ENCODE measurements at regions not wholly inside any gene's neighbourhood (a gene's known extent, or its start where the extent isn't known, plus 50 kb on each side); places are given as distances from the start of the nearest gene placed in this dataset.

- Histone ChIP-seq H4K20me1 (ENCODE audit: insufficient read depth) (no peaks in the 10 kb centered on the region), H2AFZ (ENCODE audit: low read depth) (no peak overlapping the region), H3K4me1 (ENCODE audit: control insufficient read depth in 1 of 2, insufficient read depth in 2 of 2, low read depth in 1 of 2, low read length in 1 of 2) (no peaks in the 10 kb centered on the region), H3K79me2 (ENCODE audit: insufficient read depth) (no peaks in the 10 kb centered on the region), H3K9me2 (no peaks in the 10 kb centered on the region; the same call in 1 of the 2 replicates), H3K36me3 (replicated peaks in 1 of 2; ENCODE audit: control insufficient read depth in 1 of 2, insufficient read depth in 2 of 2, low read length in 1 of 2) (no peaks in the 10 kb centered on the region), H3K27me3 (ENCODE audit: insufficient read depth) (no peaks in the 10 kb centered on the region), H3K27ac (ENCODE audit: low read depth in 2 of 2, low read length in 1 of 2) (no peak overlapping the region), H3K9me3 (no peaks in the 10 kb centered on the region), H3K9ac (no peak overlapping the region), H3K4me3 (ENCODE audit: low read depth in 2 of 2, low read length in 1 of 2) (no peak overlapping the region), H3K4me2 (no peak overlapping the region), H3F3A (replicated peaks; ENCODE audit: insufficient read depth) (no peaks in the 10 kb centered on the region)
- 69% methylated on average over 3 of the region's 3 CpGs for WGBS (ENCODE audit: low lambda C conversion rate)
- POLR2A ChIA-PET = no interaction called here
- TF ChIP-seq IRF3 (IDR thresholded peaks at IDR 0.05; ENCODE audit: low read depth, low read length) = no peak
- CTCF ChIA-PET = no interaction called here
- DNase-seq = no peak
Measured at GRCh38 chr11:91141655-91142054, 918.8 kb upstream of the CHORDC1 start.

- H3K79me2 ChIP-seq (ENCODE audit: insufficient read depth) = no peaks in the 10 kb centered on the region
- POLR2A ChIA-PET = no interaction called here
- no peak overlapping the region for H2AFZ ChIP-seq (ENCODE audit: low read depth)
- H3K9ac ChIP-seq = no peak overlapping the region
- H3F3A ChIP-seq (replicated peaks; ENCODE audit: insufficient read depth) = no peaks in the 10 kb centered on the region
- no peaks in the 10 kb centered on the region for H3K9me3 ChIP-seq
- DNase-seq = no peak
- no peak overlapping the region for H3K27ac ChIP-seq (ENCODE audit: low read depth in 2 of 2, low read length in 1 of 2)
- no peak overlapping the region for H3K4me3 ChIP-seq (ENCODE audit: low read depth in 2 of 2, low read length in 1 of 2)
- H3K27me3 ChIP-seq (ENCODE audit: insufficient read depth) = no peaks in the 10 kb centered on the region
- H3K4me1 ChIP-seq (ENCODE audit: control insufficient read depth in 1 of 2, insufficient read depth in 2 of 2, low read depth in 1 of 2, low read length in 1 of 2) = no peaks in the 10 kb centered on the region
- CTCF ChIA-PET = no interaction called here
- no peaks in the 10 kb centered on the region; the same call in 1 of the 2 replicates for H3K9me2 ChIP-seq
- H4K20me1 ChIP-seq (ENCODE audit: insufficient read depth) = no peaks in the 10 kb centered on the region
- H3K36me3 ChIP-seq (replicated peaks in 1 of 2; ENCODE audit: control insufficient read depth in 1 of 2, insufficient read depth in 2 of 2, low read length in 1 of 2) = no peaks in the 10 kb centered on the region
- no peak overlapping the region for H3K4me2 ChIP-seq
- WGBS (ENCODE audit: low lambda C conversion rate) = 77% methylated on average over 2 of the region's 2 CpGs
- TF ChIP-seq GABPA (IDR thresholded peaks at IDR 0.05; ENCODE audit: low read depth) (no peak), ELF1 (IDR thresholded peaks at IDR 0.05) (no peak), RAD21 (IDR thresholded peaks at IDR 0.05; ENCODE audit: low read length) (no peak)
Measured at GRCh38 chr11:91136631-91137030, 913.8 kb upstream of the CHORDC1 start.

GRCh38 chr11:91133361-91133760, 910.5 kb upstream of the CHORDC1 start:
- H3F3A ChIP-seq (replicated peaks; ENCODE audit: insufficient read depth) = no peaks in the 10 kb centered on the region
- no peaks in the 10 kb centered on the region for H4K20me1 ChIP-seq (ENCODE audit: insufficient read depth)
- DNase-seq = no peak
- H3K36me3 ChIP-seq (replicated peaks in 1 of 2; ENCODE audit: control insufficient read depth in 1 of 2, insufficient read depth in 2 of 2, low read length in 1 of 2) = no peaks in the 10 kb centered on the region
- H3K79me2 ChIP-seq (ENCODE audit: insufficient read depth) = no peaks in the 10 kb centered on the region
- no peaks in the 10 kb centered on the region for H3K9me3 ChIP-seq
- no peak overlapping the region for H2AFZ ChIP-seq (ENCODE audit: low read depth)
- H3K4me1 ChIP-seq (ENCODE audit: control insufficient read depth in 1 of 2, insufficient read depth in 2 of 2, low read depth in 1 of 2, low read length in 1 of 2) = no peaks in the 10 kb centered on the region
- TF ChIP-seq POLR2AphosphoS5 (IDR thresholded peaks at IDR 0.05; ENCODE audit: low read depth, low read length) = no peak
- TF ChIP-seq CHD2 (IDR thresholded peaks at IDR 0.05; ENCODE audit: low read length, partially characterized antibody) = no peak
- TF ChIP-seq RAD21 (IDR thresholded peaks at IDR 0.05; ENCODE audit: low read length) = no peak
- no peak for TF ChIP-seq TCF12 (IDR thresholded peaks at IDR 0.05)
- TF ChIP-seq, protein P1, sequence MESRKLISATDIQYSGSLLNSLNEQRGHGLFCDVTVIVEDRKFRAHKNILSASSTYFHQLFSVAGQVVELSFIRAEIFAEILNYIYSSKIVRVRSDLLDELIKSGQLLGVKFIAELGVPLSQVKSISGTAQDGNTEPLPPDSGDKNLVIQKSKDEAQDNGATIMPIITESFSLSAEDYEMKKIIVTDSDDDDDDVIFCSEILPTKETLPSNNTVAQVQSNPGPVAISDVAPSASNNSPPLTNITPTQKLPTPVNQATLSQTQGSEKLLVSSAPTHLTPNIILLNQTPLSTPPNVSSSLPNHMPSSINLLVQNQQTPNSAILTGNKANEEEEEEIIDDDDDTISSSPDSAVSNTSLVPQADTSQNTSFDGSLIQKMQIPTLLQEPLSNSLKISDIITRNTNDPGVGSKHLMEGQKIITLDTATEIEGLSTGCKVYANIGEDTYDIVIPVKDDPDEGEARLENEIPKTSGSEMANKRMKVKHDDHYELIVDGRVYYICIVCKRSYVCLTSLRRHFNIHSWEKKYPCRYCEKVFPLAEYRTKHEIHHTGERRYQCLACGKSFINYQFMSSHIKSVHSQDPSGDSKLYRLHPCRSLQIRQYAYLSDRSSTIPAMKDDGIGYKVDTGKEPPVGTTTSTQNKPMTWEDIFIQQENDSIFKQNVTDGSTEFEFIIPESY (IDR thresholded peaks at IDR 0.05; ENCODE audit: borderline replicate concordance, low read depth) = no peak
- TF ChIP-seq NFIC (IDR thresholded peaks at IDR 0.05; ENCODE audit: borderline replicate concordance) = no peak
- TF ChIP-seq, protein P2, sequence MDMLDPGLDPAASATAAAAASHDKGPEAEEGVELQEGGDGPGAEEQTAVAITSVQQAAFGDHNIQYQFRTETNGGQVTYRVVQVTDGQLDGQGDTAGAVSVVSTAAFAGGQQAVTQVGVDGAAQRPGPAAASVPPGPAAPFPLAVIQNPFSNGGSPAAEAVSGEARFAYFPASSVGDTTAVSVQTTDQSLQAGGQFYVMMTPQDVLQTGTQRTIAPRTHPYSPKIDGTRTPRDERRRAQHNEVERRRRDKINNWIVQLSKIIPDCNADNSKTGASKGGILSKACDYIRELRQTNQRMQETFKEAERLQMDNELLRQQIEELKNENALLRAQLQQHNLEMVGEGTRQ (IDR thresholded peaks at IDR 0.05; ENCODE audit: borderline replicate concordance, low read depth, low read length) = no peak
- no peak overlapping the region for H3K9ac ChIP-seq
- no peak overlapping the region for H3K4me3 ChIP-seq (ENCODE audit: low read depth in 2 of 2, low read length in 1 of 2)
- no peak overlapping the region for H3K4me2 ChIP-seq
- POLR2A ChIA-PET = no interaction called here
- H3K27ac ChIP-seq (ENCODE audit: low read depth in 2 of 2, low read length in 1 of 2) = no peak overlapping the region
- no peaks in the 10 kb centered on the region for H3K9me2 ChIP-seq
- CTCF ChIA-PET = no interaction called here
- H3K27me3 ChIP-seq (ENCODE audit: insufficient read depth) = no peaks in the 10 kb centered on the region

Data from SK-N-SH (cell line).